K562 (cell line): ENCODE measurements at regions not wholly inside any gene's neighbourhood (a gene's known extent, or its start where the extent isn't known, plus 50 kb on each side); places are given as distances from the start of the nearest gene placed in this dataset.

Source experiments
- FUS ChIP-seq: fragments of 200-400 bp; formaldehyde crosslinking; optimal IDR thresholded peaks from 2 replicates; pipeline ENCODE3; 2017; ENCODE audit warnings: low read depth, low read length
- GABPA ChIP-seq: fragments of 200-800 bp; sonication (Bioruptor generic); conservative IDR thresholded peaks from 2 replicates; pipeline ENCODE4 v1.6.1; 2016; ENCODE audit warnings: low read depth, missing genetic modification characterization, missing compliant biosample characterization
- MEIS2 ChIP-seq: fragments of 450-650 bp; IDR thresholded peaks from 2 replicates; pipeline ENCODE4 v1.6.1; 2014; ENCODE audit warnings: mild to moderate bottlenecking; ENCODE audit not compliant: partially characterized antibody
- RB1 ChIP-seq: fragments of 450-650 bp; IDR thresholded peaks from 2 replicates; pipeline ENCODE4 v1.6.1; 2017; ENCODE audit warnings: low read depth, mild to moderate bottlenecking
- ZNF24 ChIP-seq: fragments of 450-650 bp; IDR thresholded peaks from 2 replicates; pipeline ENCODE4 v1.6.1; 2016
- ZNF644 ChIP-seq: fragments of 200-800 bp; sonication (Bioruptor generic); IDR thresholded peaks from 2 replicates; pipeline ENCODE4 v1.6.1; 2016; ENCODE audit warnings: low read depth, missing genetic modification characterization, missing compliant biosample characterization
- ZNF707 ChIP-seq: fragments of 250-450 bp; sonication (Bioruptor Pico); conservative IDR thresholded peaks from 2 replicates; pipeline ENCODE4 v1.8.0; 2022; ENCODE audit warnings: inconsistent platforms, mild to moderate bottlenecking, moderate library complexity
- TF ChIP-seq, protein P1 (sequence below), 2 experiments: fragments of 450-650 bp; formaldehyde crosslinking in 1 of 2; IDR thresholded peaks; 2 replicates each; pipeline versions ENCODE4 v1.4.0 to v1.6.1; 2014 to 2020; ENCODE audit warnings: mild to moderate bottlenecking in 2 of 2, borderline replicate concordance in 1 of 2, low read depth in 1 of 2
- TF ChIP-seq, protein P2 (sequence below): conservative IDR thresholded peaks from 2 replicates; pipeline ENCODE4 v1.6.1; 2011; ENCODE audit warnings: low read depth, mild to moderate bottlenecking, low read length; ENCODE audit not compliant: control insufficient read depth
- TF ChIP-seq, protein P3 (sequence below): fragments of 450-650 bp; formaldehyde crosslinking; IDR thresholded peaks from 2 replicates; pipeline ENCODE4 v1.4.0; 2020; ENCODE audit warnings: mild to moderate bottlenecking, moderate library complexity
- TF ChIP-seq, protein P4 (sequence below): fragments of 250-450 bp; sonication (Bioruptor Pico); IDR thresholded peaks from 2 replicates; pipeline ENCODE4 v1.4.0; 2020
- TF ChIP-seq, protein P5 (sequence below): fragments of 450-650 bp; formaldehyde crosslinking; IDR thresholded peaks from 2 replicates; pipeline ENCODE4 v1.4.0; 2020; ENCODE audit warnings: mild to moderate bottlenecking, moderate library complexity

DNA sequence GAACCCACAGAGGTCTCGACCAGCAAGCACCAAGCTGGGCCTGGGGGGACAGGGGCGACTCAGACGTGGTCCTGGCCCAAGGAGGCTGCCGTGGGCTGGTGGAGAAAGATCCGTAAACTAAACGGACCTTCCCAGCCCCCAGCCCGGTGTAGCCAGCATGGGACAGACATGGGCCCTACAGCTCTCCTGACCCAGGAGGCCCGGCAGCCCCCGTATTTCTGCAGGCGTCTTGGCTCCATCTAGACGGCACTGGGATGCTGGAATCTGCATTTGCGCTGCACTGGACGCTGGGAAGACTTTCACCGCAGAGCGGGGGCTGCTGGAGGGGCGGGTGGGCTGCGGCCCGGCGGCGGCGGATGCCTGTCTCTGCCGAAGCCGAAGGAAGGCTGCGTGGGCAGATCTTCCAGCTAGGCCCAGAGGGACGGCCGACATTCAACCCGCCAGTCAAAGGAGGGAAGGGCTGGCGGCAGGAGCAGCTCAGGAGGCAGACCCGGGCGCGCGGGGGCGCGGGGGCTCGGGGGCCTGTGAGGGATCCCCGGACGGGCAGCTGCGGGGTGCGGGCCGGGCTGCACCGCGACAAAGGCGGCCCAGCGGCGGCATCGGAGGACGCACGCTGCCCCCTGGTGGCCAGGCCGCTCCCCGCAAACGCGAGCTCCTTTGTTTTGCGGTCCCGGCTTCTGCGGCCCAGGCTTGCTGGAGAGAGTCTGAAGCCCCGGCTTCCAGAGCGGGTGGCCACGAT is 266.2 kb downstream of the NSG2 start (continued):
- TF ChIP-seq, protein P1, sequence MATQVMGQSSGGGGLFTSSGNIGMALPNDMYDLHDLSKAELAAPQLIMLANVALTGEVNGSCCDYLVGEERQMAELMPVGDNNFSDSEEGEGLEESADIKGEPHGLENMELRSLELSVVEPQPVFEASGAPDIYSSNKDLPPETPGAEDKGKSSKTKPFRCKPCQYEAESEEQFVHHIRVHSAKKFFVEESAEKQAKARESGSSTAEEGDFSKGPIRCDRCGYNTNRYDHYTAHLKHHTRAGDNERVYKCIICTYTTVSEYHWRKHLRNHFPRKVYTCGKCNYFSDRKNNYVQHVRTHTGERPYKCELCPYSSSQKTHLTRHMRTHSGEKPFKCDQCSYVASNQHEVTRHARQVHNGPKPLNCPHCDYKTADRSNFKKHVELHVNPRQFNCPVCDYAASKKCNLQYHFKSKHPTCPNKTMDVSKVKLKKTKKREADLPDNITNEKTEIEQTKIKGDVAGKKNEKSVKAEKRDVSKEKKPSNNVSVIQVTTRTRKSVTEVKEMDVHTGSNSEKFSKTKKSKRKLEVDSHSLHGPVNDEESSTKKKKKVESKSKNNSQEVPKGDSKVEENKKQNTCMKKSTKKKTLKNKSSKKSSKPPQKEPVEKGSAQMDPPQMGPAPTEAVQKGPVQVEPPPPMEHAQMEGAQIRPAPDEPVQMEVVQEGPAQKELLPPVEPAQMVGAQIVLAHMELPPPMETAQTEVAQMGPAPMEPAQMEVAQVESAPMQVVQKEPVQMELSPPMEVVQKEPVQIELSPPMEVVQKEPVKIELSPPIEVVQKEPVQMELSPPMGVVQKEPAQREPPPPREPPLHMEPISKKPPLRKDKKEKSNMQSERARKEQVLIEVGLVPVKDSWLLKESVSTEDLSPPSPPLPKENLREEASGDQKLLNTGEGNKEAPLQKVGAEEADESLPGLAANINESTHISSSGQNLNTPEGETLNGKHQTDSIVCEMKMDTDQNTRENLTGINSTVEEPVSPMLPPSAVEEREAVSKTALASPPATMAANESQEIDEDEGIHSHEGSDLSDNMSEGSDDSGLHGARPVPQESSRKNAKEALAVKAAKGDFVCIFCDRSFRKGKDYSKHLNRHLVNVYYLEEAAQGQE (IDR thresholded peaks at IDR 0.05; ENCODE audit: borderline replicate concordance): peak; percentile 75
- TF ChIP-seq, protein P1 (CRISPR knock-in tag; IDR thresholded peaks at IDR 0.05; ENCODE audit: low read depth): no peak
- TF ChIP-seq ZNF707 (CRISPR knock-in tag) (no peak), RB1 (peak; percentile 61; the same call in 1 of the 2 replicates), ZNF644 (no peak), GABPA (tag) (no peak), ZNF24 (no peak), MEIS2 (no peak), FUS (no peak)
- TF ChIP-seq, protein P2, sequence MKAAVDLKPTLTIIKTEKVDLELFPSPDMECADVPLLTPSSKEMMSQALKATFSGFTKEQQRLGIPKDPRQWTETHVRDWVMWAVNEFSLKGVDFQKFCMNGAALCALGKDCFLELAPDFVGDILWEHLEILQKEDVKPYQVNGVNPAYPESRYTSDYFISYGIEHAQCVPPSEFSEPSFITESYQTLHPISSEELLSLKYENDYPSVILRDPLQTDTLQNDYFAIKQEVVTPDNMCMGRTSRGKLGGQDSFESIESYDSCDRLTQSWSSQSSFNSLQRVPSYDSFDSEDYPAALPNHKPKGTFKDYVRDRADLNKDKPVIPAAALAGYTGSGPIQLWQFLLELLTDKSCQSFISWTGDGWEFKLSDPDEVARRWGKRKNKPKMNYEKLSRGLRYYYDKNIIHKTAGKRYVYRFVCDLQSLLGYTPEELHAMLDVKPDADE: no peak
- TF ChIP-seq, protein P3, sequence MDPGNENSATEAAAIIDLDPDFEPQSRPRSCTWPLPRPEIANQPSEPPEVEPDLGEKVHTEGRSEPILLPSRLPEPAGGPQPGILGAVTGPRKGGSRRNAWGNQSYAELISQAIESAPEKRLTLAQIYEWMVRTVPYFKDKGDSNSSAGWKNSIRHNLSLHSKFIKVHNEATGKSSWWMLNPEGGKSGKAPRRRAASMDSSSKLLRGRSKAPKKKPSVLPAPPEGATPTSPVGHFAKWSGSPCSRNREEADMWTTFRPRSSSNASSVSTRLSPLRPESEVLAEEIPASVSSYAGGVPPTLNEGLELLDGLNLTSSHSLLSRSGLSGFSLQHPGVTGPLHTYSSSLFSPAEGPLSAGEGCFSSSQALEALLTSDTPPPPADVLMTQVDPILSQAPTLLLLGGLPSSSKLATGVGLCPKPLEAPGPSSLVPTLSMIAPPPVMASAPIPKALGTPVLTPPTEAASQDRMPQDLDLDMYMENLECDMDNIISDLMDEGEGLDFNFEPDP: no peak
- TF ChIP-seq, protein P4, sequence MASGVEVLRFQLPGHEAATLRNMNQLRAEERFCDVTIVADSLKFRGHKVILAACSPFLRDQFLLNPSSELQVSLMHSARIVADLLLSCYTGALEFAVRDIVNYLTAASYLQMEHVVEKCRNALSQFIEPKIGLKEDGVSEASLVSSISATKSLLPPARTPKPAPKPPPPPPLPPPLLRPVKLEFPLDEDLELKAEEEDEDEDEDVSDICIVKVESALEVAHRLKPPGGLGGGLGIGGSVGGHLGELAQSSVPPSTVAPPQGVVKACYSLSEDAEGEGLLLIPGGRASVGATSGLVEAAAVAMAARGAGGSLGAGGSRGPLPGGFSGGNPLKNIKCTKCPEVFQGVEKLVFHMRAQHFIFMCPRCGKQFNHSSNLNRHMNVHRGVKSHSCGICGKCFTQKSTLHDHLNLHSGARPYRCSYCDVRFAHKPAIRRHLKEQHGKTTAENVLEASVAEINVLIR: no peak
- TF ChIP-seq, protein P5, sequence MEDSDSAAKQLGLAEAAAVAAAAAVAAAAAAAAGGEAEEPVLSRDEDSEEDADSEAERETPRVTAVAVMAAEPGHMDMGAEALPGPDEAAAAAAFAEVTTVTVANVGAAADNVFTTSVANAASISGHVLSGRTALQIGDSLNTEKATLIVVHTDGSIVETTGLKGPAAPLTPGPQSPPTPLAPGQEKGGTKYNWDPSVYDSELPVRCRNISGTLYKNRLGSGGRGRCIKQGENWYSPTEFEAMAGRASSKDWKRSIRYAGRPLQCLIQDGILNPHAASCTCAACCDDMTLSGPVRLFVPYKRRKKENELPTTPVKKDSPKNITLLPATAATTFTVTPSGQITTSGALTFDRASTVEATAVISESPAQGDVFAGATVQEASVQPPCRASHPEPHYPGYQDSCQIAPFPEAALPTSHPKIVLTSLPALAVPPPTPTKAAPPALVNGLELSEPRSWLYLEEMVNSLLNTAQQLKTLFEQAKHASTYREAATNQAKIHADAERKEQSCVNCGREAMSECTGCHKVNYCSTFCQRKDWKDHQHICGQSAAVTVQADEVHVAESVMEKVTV: peak; percentile 53; the same call in 1 of the 2 replicates
